ENCODE measurements at regions not wholly inside any gene's neighbourhood (a gene's known extent, or its start where the extent isn't known, plus 50 kb on each side); places are given as distances from the start of the nearest gene placed in this dataset.
"Not testable (repeated sequence)": the region's sequence is repeated elsewhere in the genome, so short reads cannot be mapped to it uniquely, and the experiment has no call there.

- not testable (repeated sequence) for DNase-seq (ENCODE audit: low spot score)
Observed at GRCh38 chr2:71958426-71958825, 189.2 kb downstream of the CYP26B1 start.

GRCh38 chr2:71952572-71953188, 195.0 kb downstream of the CYP26B1 start:
- no peak for DNase-seq (ENCODE audit: low spot score)

- DNase-seq (ENCODE audit: low spot score), result no peak
Observed at GRCh38 chr2:71951718-71952404, 195.8 kb downstream of the CYP26B1 start.

GRCh38 chr2:71951083-71951468, 196.6 kb downstream of the CYP26B1 start:
- DNase-seq (ENCODE audit: low spot score), result no peak

GRCh38 chr2:71950256-71951082, 197.2 kb downstream of the CYP26B1 start:
- DNase-seq (ENCODE audit: low spot score), result no peak

GRCh38 chr2:71949537-71949798, 198.2 kb downstream of the CYP26B1 start:
- DNase-seq (ENCODE audit: low spot score), result no peak

- no peak for DNase-seq (ENCODE audit: low spot score)
Observed at GRCh38 chr2:71948781-71949536, 198.7 kb downstream of the CYP26B1 start.

GRCh38 chr2:71947809-71948208, 199.9 kb downstream of the CYP26B1 start:
- no peak for DNase-seq (ENCODE audit: low spot score)

- DNase-seq (ENCODE audit: low spot score), result no peak
Observed at GRCh38 chr2:71945603-71945959, 202.1 kb downstream of the CYP26B1 start.

- DNase-seq (ENCODE audit: low spot score), result no peak
Observed at GRCh38 chr2:71944806-71945602, 202.7 kb downstream of the CYP26B1 start.

GRCh38 chr2:71944183-71944550, 203.5 kb downstream of the CYP26B1 start:
- no peak for DNase-seq (ENCODE audit: low spot score)

GRCh38 chr2:71943238-71944182, 204.2 kb downstream of the CYP26B1 start:
- no peak for DNase-seq (ENCODE audit: low spot score)

GRCh38 chr2:71941726-71942525, 205.7 kb downstream of the CYP26B1 start:
- DNase-seq (ENCODE audit: low spot score), result no peak

- DNase-seq (ENCODE audit: low spot score), result no peak
Observed at GRCh38 chr2:71940695-71941094, 207.0 kb downstream of the CYP26B1 start.

- DNase-seq (ENCODE audit: low spot score), result no peak
Observed at GRCh38 chr2:71939588-71940535, 207.8 kb downstream of the CYP26B1 start.

- DNase-seq (ENCODE audit: low spot score), result no peak
Observed at GRCh38 chr2:71938659-71939587, 208.7 kb downstream of the CYP26B1 start.

- DNase-seq (ENCODE audit: low spot score), result no peak
Observed at GRCh38 chr2:71938108-71938507, 209.6 kb downstream of the CYP26B1 start.

- no peak for DNase-seq (ENCODE audit: low spot score)
Observed at GRCh38 chr2:71937396-71937795, 210.3 kb downstream of the CYP26B1 start.
